ENCODE measurements at regions not wholly inside any gene's neighbourhood (a gene's known extent, or its start where the extent isn't known, plus 50 kb on each side); places are given as distances from the start of the nearest gene placed in this dataset.

GRCh38 chr12:107503129-107503855, 182.3 kb upstream of the PWP1 start:
- TF ChIP-seq CTCF (IDR thresholded peaks at IDR 0.05) (no peak), EP300 (IDR thresholded peaks at IDR 0.05) (no peak), POLR2A (IDR thresholded peaks at IDR 0.05) (no peak)
